GM19193 (cell line): ENCODE measurements at regions not wholly inside any gene's neighbourhood (a gene's known extent, or its start where the extent isn't known, plus 50 kb on each side); places are given as distances from the start of the nearest gene placed in this dataset.

ENCODE experiments used
- POLR2A ChIP-seq: IDR thresholded peaks from 4 replicates; pipeline ENCODE4 v1.6.1; 2011; ENCODE audit not compliant: insufficient read depth, insufficient read length; ENCODE audit errors: extremely low read depth

- TF ChIP-seq POLR2A, result no peak
Measured at GRCh38 chr16:85481206-85481605, 131.9 kb upstream of the GSE1 start.

GRCh38 chr16:85481738-85482137 is 131.4 kb upstream of the GSE1 start:
- TF ChIP-seq POLR2A, result no peak

DNA sequence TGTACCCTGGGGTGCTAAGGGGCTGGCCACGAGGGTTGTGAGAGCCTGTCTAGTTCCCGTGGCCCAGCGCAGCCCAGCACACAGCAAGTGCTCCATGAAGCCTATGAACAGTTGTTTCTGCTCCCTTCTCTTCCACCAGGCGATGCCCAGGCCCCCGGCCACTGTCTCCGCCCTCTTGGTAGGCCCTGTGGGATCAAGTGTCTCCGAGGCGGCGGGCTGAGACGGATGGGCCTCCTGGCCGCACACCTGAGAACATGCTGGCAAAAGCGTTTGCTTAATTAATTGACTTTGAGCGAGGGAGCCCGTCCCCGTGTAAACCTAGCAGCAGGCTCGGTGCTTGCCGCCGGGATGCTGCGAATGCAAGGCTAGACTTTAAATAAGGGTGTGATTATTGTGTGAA is 129.7 kb upstream of the GSE1 start:
- TF ChIP-seq POLR2A, result no peak

DNA sequence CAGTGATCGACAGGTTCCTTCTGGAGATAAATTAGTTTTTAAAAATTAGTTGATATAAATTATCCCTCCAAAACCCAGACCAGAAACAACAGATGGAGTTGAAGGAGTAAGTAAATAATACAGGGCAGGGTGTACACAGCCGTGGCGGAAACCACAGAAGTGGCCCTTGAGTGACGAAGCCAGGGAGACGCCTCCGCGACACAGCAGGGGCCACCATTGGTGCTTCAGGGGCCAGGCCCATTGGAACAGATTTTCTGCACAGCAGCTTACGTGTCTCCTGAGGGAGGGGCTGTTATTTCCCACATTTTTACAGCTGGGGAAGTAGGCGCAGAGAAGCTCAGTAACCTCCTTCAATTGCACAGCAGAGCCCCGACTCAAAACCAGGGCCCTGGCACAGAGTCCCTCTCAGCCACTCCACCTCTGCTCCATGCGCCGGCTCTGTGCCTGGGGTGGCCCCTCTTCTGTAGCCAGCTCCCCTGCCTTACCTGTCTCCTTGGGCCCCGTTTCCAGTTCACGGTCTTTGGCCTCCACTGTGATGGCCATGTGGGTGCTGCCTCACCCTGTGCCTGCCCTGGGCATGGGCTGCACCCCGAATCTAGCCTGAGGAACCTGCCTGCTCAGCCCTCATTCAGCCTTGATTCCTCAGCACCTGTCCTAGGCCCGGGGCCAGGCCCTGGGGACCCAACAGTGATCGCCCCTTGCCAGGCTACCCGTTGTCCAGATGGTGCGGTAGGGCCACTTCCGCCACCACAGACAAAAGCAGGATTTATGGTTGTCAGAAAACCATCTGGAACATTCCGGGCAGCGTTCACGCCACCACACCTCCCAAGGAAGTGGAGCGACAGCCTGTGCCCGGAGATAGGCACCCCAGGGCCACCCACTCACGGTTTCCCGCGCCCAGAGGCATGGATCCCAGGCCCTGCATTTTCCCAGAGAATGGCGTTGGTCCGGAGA is 128.5 kb upstream of the GSE1 start:
- no peak for TF ChIP-seq POLR2A

DNA sequence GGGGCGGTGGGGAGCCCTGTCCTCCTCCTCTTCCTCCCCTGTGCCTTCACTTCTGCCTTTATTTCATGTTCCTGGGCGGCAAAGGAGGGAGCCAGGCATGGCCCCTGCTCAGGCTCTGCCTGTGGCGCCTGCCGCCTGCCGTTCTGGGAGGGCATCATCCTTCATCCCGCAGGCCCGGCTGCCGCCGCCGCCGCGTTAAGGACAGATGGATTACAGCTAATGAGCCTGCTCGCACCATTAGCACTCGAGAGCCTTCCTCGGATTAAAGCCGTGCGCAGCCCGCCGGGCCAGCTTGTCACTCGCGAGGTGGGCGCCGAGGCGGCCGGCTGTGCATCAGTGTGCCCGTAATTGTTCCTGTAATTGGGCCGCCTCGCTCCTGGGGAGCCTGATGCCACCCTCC is 127.7 kb upstream of the GSE1 start:
- no peak for TF ChIP-seq POLR2A

- no peak for TF ChIP-seq POLR2A
Measured at GRCh38 chr16:85486256-85486915, 126.7 kb upstream of the GSE1 start.

DNA sequence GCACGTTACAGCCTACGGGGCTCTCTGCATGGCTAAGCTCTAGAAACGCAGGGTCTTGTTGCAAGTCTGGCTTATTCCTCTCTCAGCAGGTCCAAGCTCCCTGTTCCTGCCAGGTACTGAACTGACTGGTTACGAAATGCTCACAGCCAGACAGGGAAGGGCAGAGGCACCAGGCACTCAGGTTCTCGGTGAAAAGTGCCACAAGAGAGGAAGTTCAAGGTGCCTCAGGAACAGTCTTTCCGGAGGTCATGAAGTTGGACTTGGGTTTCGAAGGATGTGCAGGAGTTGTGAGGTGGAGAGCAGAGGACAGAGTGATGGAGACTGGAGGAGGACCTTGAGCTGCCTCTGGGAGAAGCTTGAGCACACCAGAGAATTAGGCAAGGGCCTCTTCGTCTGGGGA is 124.7 kb upstream of the GSE1 start:
- no peak for TF ChIP-seq POLR2A

DNA sequence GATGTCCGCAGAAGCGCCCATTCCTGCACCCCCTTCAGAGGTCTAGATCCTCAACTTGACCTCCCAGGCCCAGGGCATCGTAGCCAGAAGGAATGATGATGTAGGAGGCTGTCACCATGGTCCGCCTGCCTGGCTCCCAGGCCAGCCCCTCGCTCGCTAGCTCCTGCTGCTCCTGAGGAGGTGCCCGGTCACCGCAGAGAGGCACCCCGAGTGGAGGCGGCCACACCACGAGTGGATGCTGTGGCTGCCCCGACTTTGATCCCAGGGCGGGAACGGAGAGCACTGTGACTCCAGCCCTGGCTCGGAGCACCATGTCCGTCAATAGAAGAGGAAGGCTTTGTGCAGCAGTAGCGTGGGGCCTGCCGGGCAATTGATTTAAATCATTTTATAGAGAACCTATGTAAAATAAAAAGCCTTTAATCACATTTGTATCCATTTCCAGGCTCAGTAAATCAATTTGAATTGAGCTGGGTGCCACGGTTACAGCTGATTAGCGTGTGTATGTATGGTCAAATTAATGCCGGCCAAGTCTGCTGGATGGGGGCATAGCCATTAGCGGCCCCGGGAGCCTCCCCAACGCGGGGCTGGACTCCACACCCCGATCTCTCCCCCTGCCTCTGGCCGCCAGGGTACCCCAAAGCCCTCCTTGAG is 122.6 kb upstream of the GSE1 start:
- no peak for TF ChIP-seq POLR2A

GRCh38 chr16:85491058-85491771 is 121.9 kb upstream of the GSE1 start:
- no peak for TF ChIP-seq POLR2A

DNA sequence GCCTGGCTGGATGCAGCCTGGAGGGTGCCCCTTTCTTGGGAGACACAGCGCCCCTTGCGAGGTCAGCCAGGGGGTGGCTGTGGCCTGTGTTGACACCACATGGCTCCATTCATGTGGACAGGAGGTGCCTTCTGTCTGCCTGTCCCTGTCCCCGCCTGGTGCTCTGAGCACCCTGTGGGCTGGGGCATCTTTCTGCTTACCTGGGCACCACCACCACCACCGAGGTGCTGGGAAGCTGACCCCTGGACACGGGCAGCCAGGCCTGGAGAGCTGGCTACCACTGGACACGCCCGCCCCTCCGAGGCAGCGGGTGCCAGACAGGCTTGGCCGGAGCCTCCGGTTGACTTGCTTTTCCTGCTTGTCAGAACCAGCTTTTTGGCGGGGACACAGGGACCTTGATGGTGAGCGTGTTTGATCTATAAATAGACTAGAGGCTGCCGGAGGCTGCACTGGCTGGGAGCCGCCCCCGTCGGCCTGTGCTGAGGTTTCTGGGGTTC is 121.3 kb upstream of the GSE1 start:
- TF ChIP-seq POLR2A, result no peak

- no peak for TF ChIP-seq POLR2A
Measured at GRCh38 chr16:85492295-85492864, 120.7 kb upstream of the GSE1 start.

GRCh38 chr16:85494315-85494714 is 118.8 kb upstream of the GSE1 start:
- TF ChIP-seq POLR2A, result no peak

GRCh38 chr16:85495259-85495658 is 117.9 kb upstream of the GSE1 start:
- no peak for TF ChIP-seq POLR2A

DNA sequence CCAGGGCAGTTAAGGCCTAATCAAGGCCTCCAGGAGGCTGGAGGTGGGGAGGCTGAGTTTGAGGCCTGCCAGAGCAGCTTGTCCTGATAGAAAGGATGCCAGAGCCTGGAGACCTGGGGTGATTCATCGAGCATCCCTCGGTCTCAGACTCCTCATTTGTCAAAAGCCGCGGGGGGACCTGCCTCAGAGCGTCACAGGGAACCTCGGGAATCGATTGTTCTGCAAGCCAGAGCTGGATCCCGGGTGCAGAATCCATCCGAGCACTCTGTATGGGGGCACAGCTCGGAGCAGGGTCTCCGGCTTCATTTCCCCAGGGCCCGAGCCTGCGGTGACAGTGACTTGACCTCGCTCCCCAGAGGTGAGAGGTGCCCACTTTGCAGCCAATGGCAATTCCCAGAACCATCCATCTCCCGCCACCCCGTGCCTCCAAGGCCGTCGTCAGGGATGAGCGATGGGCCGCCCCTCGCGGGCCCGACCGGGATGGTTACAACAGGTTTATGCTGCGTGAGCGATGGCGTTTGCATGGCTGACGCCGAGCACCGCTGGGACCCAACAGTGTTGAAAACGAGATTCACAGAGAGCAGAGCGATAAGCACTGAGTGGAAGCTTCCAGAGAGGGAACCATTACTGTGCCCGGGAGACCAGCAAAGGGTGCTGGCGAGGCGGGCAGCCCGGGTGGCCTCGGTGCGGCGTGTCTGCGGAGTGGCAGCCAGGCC is 117.1 kb upstream of the GSE1 start:
- no peak for TF ChIP-seq POLR2A
